ENCODE measurements at regions not wholly inside any gene's neighbourhood (a gene's known extent, or its start where the extent isn't known, plus 50 kb on each side); places are given as distances from the start of the nearest gene placed in this dataset.

- no peak overlapping the region for H3K27ac Mint-ChIP-seq
These were observed 426.4 kb downstream of the INSC start for GRCh38 chr11:15541079-15541478.

DNA sequence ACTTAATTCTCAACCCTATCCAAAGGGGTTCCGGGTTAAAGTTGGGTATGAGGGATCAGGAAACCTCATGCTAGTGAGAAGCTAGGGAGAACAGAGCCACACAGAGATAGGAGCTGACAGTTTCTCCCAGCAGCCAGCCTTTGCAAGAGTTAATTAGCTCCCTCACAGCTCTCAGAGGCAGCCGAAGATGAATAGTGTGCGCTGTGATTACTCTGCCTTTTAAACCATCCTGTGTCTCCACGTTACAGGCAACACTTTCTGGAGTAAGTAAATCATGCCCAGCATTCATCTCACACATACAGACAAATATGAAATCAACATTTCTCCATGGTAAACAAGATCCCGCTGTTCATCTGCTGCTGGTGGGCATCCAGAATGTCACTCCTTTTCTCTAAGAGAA is 429.6 kb downstream of the INSC start:
- Histone ChIP-seq H3K4me3 (ENCODE audit: low read length) (no peak overlapping the region), H3K9me3 (ENCODE audit: control insufficient read depth in 1 of 2, insufficient read depth in 1 of 2, low read length in 2 of 2) (no peaks in the 10 kb centered on the region), H3K27me3 (ENCODE audit: control insufficient read depth in 1 of 2, insufficient read depth in 2 of 2, low read length in 2 of 2) (no peaks in the 10 kb centered on the region), H3K4me1 (ENCODE audit: insufficient read depth, low read length) (no peaks in the 10 kb centered on the region), H3K36me3 (ENCODE audit: insufficient read depth, low read length) (no peaks in the 10 kb centered on the region), H3K27ac (ENCODE audit: low read depth in 1 of 2, low read length in 2 of 2) (no peak overlapping the region)
- H3K4me1 Mint-ChIP-seq (ENCODE audit: low read depth), result no peaks in the 10 kb centered on the region
- no peak for TF ChIP-seq CTCF (IDR thresholded peaks at IDR 0.05)
- no peak overlapping the region for H3K27ac Mint-ChIP-seq
- ChIA-PET POLR2A (no interaction called here), CTCF (no interaction called here)
- ATAC-seq (ENCODE audit: poor library complexity) (no peak), DNase-seq (no peak)
- H3K27me3 Mint-ChIP-seq, result no peaks in the 10 kb centered on the region
- H3K4me3 Mint-ChIP-seq, result no peak overlapping the region
- H3K36me3 Mint-ChIP-seq (ENCODE audit: low read depth), result no peaks in the 10 kb centered on the region
- intact Hi-C loops (cut with DNase I, micrococcal nuclease), result no loop called here
- no peaks in the 10 kb centered on the region for H3K9me3 Mint-ChIP-seq

More at GRCh38 chr11:15541079-15541478, 426.4 kb downstream of the INSC start:
- no peak for TF ChIP-seq CTCF (IDR thresholded peaks at IDR 0.05)
- DNase-seq, result no peak
- Histone ChIP-seq H3K4me3 (ENCODE audit: low read length) (no peak overlapping the region), H3K27ac (ENCODE audit: low read depth in 1 of 2, low read length in 2 of 2) (no peak overlapping the region), H3K36me3 (ENCODE audit: insufficient read depth, low read length) (no peaks in the 10 kb centered on the region), H3K4me1 (ENCODE audit: insufficient read depth, low read length) (no peaks in the 10 kb centered on the region), H3K9me3 (ENCODE audit: control insufficient read depth in 1 of 2, insufficient read depth in 1 of 2, low read length in 2 of 2) (no peaks in the 10 kb centered on the region), H3K27me3 (ENCODE audit: control insufficient read depth in 1 of 2, insufficient read depth in 2 of 2, low read length in 2 of 2) (no peaks in the 10 kb centered on the region)
- H3K4me3 Mint-ChIP-seq, result no peak overlapping the region
- intact Hi-C loops (cut with DNase I, micrococcal nuclease), result no loop called here
- ChIA-PET POLR2A (no interaction called here), CTCF (no interaction called here)
- no peaks in the 10 kb centered on the region for H3K4me1 Mint-ChIP-seq (ENCODE audit: low read depth)
- no peaks in the 10 kb centered on the region for H3K9me3 Mint-ChIP-seq
- no peaks in the 10 kb centered on the region for H3K27me3 Mint-ChIP-seq
- ATAC-seq (ENCODE audit: poor library complexity), result no peak
- H3K36me3 Mint-ChIP-seq (ENCODE audit: low read depth), result no peaks in the 10 kb centered on the region

GRCh38 chr11:15547685-15548084 is 433.0 kb downstream of the INSC start:
- intact Hi-C loops (cut with DNase I, micrococcal nuclease), result no loop called here
- POLR2A ChIA-PET, result no interaction called here
- H3K36me3 ChIP-seq (ENCODE audit: insufficient read depth, low read length), result no peaks in the 10 kb centered on the region
- no peak overlapping the region for H3K27ac Mint-ChIP-seq
- H3K9me3 Mint-ChIP-seq, result no peaks in the 10 kb centered on the region
- no peak for TF ChIP-seq CTCF (IDR thresholded peaks at IDR 0.05)
- no peak overlapping the region for H3K27ac ChIP-seq (ENCODE audit: low read depth in 1 of 2, low read length in 2 of 2)
- no peaks in the 10 kb centered on the region for H3K4me1 Mint-ChIP-seq (ENCODE audit: low read depth)
- CTCF ChIA-PET, result no interaction called here
- DNase-seq (no peak), ATAC-seq (ENCODE audit: poor library complexity) (no peak)
- H3K4me3 ChIP-seq (ENCODE audit: low read length), result no peak overlapping the region
- H3K4me3 Mint-ChIP-seq, result no peak overlapping the region
- H3K4me1 ChIP-seq (ENCODE audit: insufficient read depth, low read length), result no peaks in the 10 kb centered on the region
- no peaks in the 10 kb centered on the region for H3K27me3 ChIP-seq (ENCODE audit: control insufficient read depth in 1 of 2, insufficient read depth in 2 of 2, low read length in 2 of 2)
- H3K27me3 Mint-ChIP-seq, result no peaks in the 10 kb centered on the region
- H3K36me3 Mint-ChIP-seq (ENCODE audit: low read depth), result no peaks in the 10 kb centered on the region
- no peaks in the 10 kb centered on the region for H3K9me3 ChIP-seq (ENCODE audit: control insufficient read depth in 1 of 2, insufficient read depth in 1 of 2, low read length in 2 of 2)
